ENCODE measurements at regions not wholly inside any gene's neighbourhood (a gene's known extent, or its start where the extent isn't known, plus 50 kb on each side); places are given as distances from the start of the nearest gene placed in this dataset.
A peak's percentile ranks its signal among the peaks of the same experiment; 100 is the strongest.

DNA sequence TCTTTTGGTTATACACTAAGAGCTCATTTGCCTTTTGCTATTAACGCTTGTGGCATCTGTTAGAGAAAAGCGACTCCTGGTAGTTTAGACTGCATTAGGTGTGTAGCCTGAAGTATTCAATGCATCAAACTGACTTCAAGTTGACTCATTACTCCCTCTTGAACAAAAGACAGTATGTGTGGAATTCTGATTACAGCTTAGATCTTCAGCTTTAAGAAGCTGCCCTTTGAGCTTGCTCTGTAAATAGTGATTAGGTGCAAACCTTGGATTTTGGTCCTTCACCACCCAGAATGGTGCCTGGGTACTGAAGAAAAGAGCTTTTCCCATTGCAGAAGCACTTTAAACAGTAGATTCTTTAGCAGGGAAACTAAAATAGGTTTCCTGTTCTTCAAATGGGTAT lies 62.1 kb downstream of the FAT3 start:
- Mint-ChIP-seq H3K4me1 (peaks cover 82% of the 10 kb centered on the region), H3K9me3 (no peaks in the 10 kb centered on the region), H3K27ac (no peak overlapping the region), H3K27me3 (ENCODE audit: insufficient read depth, low read depth, poor library complexity) (no peaks in the 10 kb centered on the region), H3K4me3 (no peak overlapping the region), H3K36me3 (ENCODE audit: low read depth) (no peaks in the 10 kb centered on the region)
- Histone ChIP-seq H3K79me2 (replicated peaks; ENCODE audit: insufficient read depth) (peaks cover 98% of the 10 kb centered on the region), H3K4me1 (ENCODE audit: insufficient read depth) (peaks cover 58% of the 10 kb centered on the region), H3K4me2 (no peak overlapping the region), H2AFZ (no peak overlapping the region), H3K4me3 (no peak overlapping the region), H3K27ac (ENCODE audit: low read depth) (no peak overlapping the region), H4K20me1 (replicated peaks; ENCODE audit: insufficient read depth) (peaks cover 6% of the 10 kb centered on the region; the same call in 1 of the 2 replicates), H3K9me2 (ENCODE audit: insufficient read depth) (no peaks in the 10 kb centered on the region), H3F3A (replicated peaks; ENCODE audit: low read depth) (no peaks in the 10 kb centered on the region), H3K36me3 (ENCODE audit: insufficient read depth) (no peaks in the 10 kb centered on the region), H3K27me3 (ENCODE audit: insufficient read depth) (no peaks in the 10 kb centered on the region)
- TF ChIP-seq POLR2AphosphoS5 (IDR thresholded peaks at IDR 0.05; ENCODE audit: low read depth), result no peak
- DNase-seq (ENCODE audit: low spot score), result peak; percentile 34
- no peak for ATAC-seq

DNA sequence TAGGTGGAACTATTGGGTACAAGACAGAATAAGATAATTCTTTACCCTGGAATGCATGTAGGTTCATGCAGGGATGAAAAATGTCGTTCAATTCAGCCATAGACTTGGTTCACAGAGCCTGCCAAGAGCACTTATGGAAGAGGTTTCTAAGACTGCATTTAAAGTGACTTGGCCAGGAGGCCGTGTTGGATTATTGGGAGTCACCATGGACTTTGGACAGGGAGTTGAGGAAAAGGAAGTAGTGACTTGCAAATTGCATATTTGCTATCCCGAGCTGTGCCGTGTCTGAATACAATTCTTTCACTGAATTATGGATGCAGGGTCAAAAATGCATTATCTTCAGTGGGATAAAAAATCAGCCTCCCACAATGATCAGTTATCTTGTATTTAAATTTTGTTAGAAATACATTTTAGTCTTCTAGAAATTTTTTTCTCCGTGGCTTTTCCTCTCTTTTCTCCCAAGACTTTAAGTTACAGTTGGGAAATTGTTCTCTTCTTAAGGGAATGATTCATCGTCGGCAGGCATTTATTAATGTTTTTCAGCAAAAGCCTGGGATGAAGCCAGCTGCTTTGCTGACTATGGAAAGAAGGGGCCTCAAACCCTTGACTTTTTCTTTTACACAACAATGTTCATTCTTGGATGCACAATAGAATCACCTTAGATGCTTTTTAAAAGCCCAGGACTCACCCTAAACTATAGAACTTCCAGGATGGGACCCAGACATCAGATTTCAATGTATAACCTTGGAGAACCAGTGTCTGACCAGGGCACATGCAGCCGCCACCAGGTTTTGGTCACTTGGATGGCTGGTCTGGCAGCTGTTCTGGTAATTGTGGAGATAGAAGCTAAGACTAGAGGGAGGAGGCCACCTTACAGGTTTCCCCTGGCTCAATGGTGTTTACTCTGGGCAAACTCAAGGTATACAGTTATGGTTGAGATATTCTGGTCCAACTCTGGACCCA lies 70.8 kb downstream of the FAT3 start:
- Histone ChIP-seq H3K4me3 (no peak overlapping the region), H3K27ac (ENCODE audit: low read depth) (no peak overlapping the region), H3F3A (replicated peaks; ENCODE audit: low read depth) (no peaks in the 10 kb centered on the region), H3K4me1 (ENCODE audit: insufficient read depth) (peaks cover 42% of the 10 kb centered on the region), H3K36me3 (ENCODE audit: insufficient read depth) (0 out of 2 replicates have a peak, but pooled peaks cover 4% of the 10 kb centered on the region), H4K20me1 (replicated peaks; ENCODE audit: insufficient read depth) (0 out of 2 replicates have a peak, but pooled peaks cover 5% of the 10 kb centered on the region), H3K27me3 (ENCODE audit: insufficient read depth) (no peaks in the 10 kb centered on the region), H3K9me2 (ENCODE audit: insufficient read depth) (peaks cover 11% of the 10 kb centered on the region), H2AFZ (no peak overlapping the region), H3K79me2 (replicated peaks; ENCODE audit: insufficient read depth) (peaks cover 95% of the 10 kb centered on the region), H3K4me2 (0 out of 2 replicates have a peak overlapping the region, but pooled peaks have one; percentile 34)
- peaks cover 73% of the 10 kb centered on the region for H3K4me1 Mint-ChIP-seq
- no peak for ATAC-seq
- peaks cover 8% of the 10 kb centered on the region; the same call in 1 of the 3 replicates for H3K36me3 Mint-ChIP-seq (ENCODE audit: low read depth)
- H3K4me3 Mint-ChIP-seq, result no peak overlapping the region
- H3K9me3 Mint-ChIP-seq, result no peaks in the 10 kb centered on the region
- peaks cover 3% of the 10 kb centered on the region for H3K27me3 Mint-ChIP-seq (ENCODE audit: insufficient read depth, low read depth, poor library complexity)
- DNase-seq (ENCODE audit: low spot score), result no peak
- TF ChIP-seq NANOG (IDR thresholded peaks at IDR 0.05; ENCODE audit: borderline replicate concordance), result no peak
- no peak for TF ChIP-seq ZNF331 (CRISPR knock-in tag; IDR thresholded peaks at IDR 0.05; ENCODE audit: low read depth)
- no peak for TF ChIP-seq JUNB (IDR thresholded peaks at IDR 0.05; ENCODE audit: unreplicated experiment)
- no peak for TF ChIP-seq EZH2 (IDR thresholded peaks at IDR 0.05; ENCODE audit: low read depth, unreplicated experiment)
- TF ChIP-seq, protein P1, sequence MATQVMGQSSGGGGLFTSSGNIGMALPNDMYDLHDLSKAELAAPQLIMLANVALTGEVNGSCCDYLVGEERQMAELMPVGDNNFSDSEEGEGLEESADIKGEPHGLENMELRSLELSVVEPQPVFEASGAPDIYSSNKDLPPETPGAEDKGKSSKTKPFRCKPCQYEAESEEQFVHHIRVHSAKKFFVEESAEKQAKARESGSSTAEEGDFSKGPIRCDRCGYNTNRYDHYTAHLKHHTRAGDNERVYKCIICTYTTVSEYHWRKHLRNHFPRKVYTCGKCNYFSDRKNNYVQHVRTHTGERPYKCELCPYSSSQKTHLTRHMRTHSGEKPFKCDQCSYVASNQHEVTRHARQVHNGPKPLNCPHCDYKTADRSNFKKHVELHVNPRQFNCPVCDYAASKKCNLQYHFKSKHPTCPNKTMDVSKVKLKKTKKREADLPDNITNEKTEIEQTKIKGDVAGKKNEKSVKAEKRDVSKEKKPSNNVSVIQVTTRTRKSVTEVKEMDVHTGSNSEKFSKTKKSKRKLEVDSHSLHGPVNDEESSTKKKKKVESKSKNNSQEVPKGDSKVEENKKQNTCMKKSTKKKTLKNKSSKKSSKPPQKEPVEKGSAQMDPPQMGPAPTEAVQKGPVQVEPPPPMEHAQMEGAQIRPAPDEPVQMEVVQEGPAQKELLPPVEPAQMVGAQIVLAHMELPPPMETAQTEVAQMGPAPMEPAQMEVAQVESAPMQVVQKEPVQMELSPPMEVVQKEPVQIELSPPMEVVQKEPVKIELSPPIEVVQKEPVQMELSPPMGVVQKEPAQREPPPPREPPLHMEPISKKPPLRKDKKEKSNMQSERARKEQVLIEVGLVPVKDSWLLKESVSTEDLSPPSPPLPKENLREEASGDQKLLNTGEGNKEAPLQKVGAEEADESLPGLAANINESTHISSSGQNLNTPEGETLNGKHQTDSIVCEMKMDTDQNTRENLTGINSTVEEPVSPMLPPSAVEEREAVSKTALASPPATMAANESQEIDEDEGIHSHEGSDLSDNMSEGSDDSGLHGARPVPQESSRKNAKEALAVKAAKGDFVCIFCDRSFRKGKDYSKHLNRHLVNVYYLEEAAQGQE (IDR thresholded peaks at IDR 0.05; ENCODE audit: unreplicated experiment), result no peak
- TF ChIP-seq EZH2phosphoT487 (IDR thresholded peaks at IDR 0.05; ENCODE audit: unreplicated experiment), result no peak
- no peak for TF ChIP-seq STAT1 (IDR thresholded peaks at IDR 0.05; ENCODE audit: unreplicated experiment)
- no peak for TF ChIP-seq CREB1 (CRISPR knock-in tag; IDR thresholded peaks at IDR 0.05; ENCODE audit: low read depth)
- no peak for TF ChIP-seq ZNF114 (CRISPR knock-in tag; IDR thresholded peaks at IDR 0.05)
- no peak for TF ChIP-seq POLR2AphosphoS5 (IDR thresholded peaks at IDR 0.05; ENCODE audit: low read depth)
- TF ChIP-seq, protein P2, sequence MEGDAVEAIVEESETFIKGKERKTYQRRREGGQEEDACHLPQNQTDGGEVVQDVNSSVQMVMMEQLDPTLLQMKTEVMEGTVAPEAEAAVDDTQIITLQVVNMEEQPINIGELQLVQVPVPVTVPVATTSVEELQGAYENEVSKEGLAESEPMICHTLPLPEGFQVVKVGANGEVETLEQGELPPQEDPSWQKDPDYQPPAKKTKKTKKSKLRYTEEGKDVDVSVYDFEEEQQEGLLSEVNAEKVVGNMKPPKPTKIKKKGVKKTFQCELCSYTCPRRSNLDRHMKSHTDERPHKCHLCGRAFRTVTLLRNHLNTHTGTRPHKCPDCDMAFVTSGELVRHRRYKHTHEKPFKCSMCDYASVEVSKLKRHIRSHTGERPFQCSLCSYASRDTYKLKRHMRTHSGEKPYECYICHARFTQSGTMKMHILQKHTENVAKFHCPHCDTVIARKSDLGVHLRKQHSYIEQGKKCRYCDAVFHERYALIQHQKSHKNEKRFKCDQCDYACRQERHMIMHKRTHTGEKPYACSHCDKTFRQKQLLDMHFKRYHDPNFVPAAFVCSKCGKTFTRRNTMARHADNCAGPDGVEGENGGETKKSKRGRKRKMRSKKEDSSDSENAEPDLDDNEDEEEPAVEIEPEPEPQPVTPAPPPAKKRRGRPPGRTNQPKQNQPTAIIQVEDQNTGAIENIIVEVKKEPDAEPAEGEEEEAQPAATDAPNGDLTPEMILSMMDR (conservative IDR thresholded peaks at IDR 0.05; ENCODE audit: low read depth in 2 of 2), result no peak
- H3K27ac Mint-ChIP-seq, result peak overlapping the region; percentile 55; the same call in 1 of the 2 replicates

Measured in GM23338 (cell line).